ENCODE measurements at regions not wholly inside any gene's neighbourhood (a gene's known extent, or its start where the extent isn't known, plus 50 kb on each side); places are given as distances from the start of the nearest gene placed in this dataset.

DNA sequence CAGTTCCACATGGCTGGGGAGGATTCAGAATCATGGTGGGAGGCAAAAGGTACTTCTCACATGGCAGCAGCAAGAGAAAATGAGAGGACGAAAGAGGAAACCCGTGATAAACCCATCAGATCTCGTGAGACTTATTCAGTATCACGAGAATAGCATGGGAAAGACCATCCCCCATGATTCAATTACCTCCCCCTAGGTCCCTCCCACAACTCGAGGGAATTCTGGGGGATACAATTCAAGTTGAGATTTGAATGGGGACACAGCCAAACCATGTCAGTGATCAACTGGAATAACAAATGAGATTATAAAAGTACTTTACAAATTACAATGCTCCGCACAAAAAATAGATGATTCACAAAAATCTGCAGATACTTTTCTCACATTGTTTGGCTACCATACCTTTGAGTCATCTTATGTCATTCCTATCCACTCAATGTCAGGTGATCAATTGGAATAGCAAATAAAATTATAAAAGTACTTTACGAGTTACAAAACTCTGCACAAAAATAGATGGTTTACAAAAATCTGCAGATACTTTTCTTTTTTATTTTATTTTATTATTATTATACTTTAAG lies 338.9 kb downstream of the C12orf50 start:
- intact Hi-C loops (cut with DNase I) = no loop called here
- no peak for TF ChIP-seq CTCF (IDR thresholded peaks at IDR 0.05)
- H3K36me3 ChIP-seq = no peaks in the 10 kb centered on the region

GRCh38 chr12:87689196-87689595 lies 340.0 kb downstream of the C12orf50 start:
- Histone ChIP-seq H3K4me3 (no peak overlapping the region), H3K27ac (no peak overlapping the region), H3K4me1 (no peaks in the 10 kb centered on the region), H3K9ac (ENCODE audit: low read depth in 2 of 2, low read length in 2 of 2) (no peak overlapping the region), H3K27me3 (no peaks in the 10 kb centered on the region), H3K36me3 (no peaks in the 10 kb centered on the region), H3K9me3 (no peaks in the 10 kb centered on the region)
- no peak for DNase-seq
- no peak for TF ChIP-seq CTCF (IDR thresholded peaks at IDR 0.05)
- intact Hi-C loops (cut with DNase I) = no loop called here

More for the DNA sequence above, 338.9 kb downstream of the C12orf50 start:
- DNase-seq = no peak
- no peak overlapping the region for H3K27ac ChIP-seq
- H3K9me3 ChIP-seq = no peaks in the 10 kb centered on the region
- H3K4me3 ChIP-seq = no peak overlapping the region
- H3K4me1 ChIP-seq = no peaks in the 10 kb centered on the region
- no peaks in the 10 kb centered on the region for H3K27me3 ChIP-seq
- H3K9ac ChIP-seq (ENCODE audit: low read depth in 2 of 2, low read length in 2 of 2) = no peak overlapping the region

GRCh38 chr12:87687362-87687761 lies 341.8 kb downstream of the C12orf50 start:
- H3K27ac ChIP-seq = no peak overlapping the region
- DNase-seq = no peak
- no peaks in the 10 kb centered on the region for H3K4me1 ChIP-seq
- no peaks in the 10 kb centered on the region for H3K9me3 ChIP-seq
- H3K4me3 ChIP-seq = no peak overlapping the region
- no peak overlapping the region for H3K9ac ChIP-seq (ENCODE audit: low read depth in 2 of 2, low read length in 2 of 2)
- no peaks in the 10 kb centered on the region for H3K36me3 ChIP-seq
- intact Hi-C loops (cut with DNase I) = no loop called here
- TF ChIP-seq CTCF (IDR thresholded peaks at IDR 0.05) = no peak
- no peaks in the 10 kb centered on the region for H3K27me3 ChIP-seq

DNA sequence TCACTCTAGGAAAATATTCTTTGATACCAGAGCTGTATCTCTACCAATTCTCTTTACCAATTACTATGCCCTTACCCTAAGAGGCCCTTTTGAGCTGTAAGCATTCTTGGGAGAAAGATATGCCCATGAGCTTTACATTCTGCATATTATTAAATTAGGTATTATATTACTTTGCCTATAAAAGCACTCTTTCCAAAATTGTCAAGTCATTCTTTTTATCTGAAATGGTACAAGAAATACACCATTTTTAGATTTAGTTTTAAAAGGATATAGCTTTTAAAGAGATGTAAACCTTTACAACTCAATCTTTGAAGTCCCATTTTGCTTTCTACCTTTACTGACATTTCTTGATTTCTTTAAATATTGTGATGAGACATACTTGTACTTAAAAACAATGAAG lies 343.5 kb downstream of the C12orf50 start:
- Histone ChIP-seq H3K4me1 (no peaks in the 10 kb centered on the region), H3K27me3 (no peaks in the 10 kb centered on the region), H3K36me3 (no peaks in the 10 kb centered on the region), H3K4me3 (no peak overlapping the region), H3K9me3 (no peaks in the 10 kb centered on the region), H3K9ac (ENCODE audit: low read depth in 2 of 2, low read length in 2 of 2) (no peak overlapping the region), H3K27ac (no peak overlapping the region)
- intact Hi-C loops (cut with DNase I) = no loop called here
- no peak for DNase-seq
- no peak for TF ChIP-seq CTCF (IDR thresholded peaks at IDR 0.05)

DNA sequence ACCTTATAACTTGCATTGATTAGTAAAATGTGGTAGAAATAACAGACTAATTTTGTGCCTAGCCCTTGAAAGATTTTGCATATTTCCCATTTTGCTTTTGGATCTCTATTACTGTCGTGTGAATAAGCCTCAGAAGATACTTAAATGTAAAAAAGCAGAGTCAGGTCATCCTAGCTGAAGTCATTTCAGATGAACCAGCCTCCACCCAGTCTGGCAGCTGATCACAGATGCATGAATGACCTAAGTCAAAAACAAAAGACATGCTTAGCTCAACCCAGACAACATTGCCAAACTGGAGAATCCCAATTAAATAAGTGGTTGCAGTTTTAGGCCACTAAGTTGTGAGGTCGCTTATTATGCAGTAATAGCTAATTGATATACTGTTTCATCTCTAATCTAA lies 349.9 kb downstream of the C12orf50 start:
- no peak for DNase-seq
- H3K9ac ChIP-seq (ENCODE audit: low read depth in 2 of 2, low read length in 2 of 2) = no peak overlapping the region
- no peaks in the 10 kb centered on the region for H3K9me3 ChIP-seq
- no peak for TF ChIP-seq CTCF (IDR thresholded peaks at IDR 0.05)
- no peaks in the 10 kb centered on the region for H3K4me1 ChIP-seq
- intact Hi-C loops (cut with DNase I) = no loop called here
- H3K4me3 ChIP-seq = no peak overlapping the region
- no peak overlapping the region for H3K27ac ChIP-seq
- no peaks in the 10 kb centered on the region for H3K27me3 ChIP-seq
- no peaks in the 10 kb centered on the region for H3K36me3 ChIP-seq
